IPS-15b (cell line): ENCODE measurements at regions not wholly inside any gene's neighbourhood (a gene's known extent, or its start where the extent isn't known, plus 50 kb on each side); places are given as distances from the start of the nearest gene placed in this dataset.

ENCODE experiments used
- H3K27me3 ChIP-seq: one replicate; pipeline ENCODE4 v1.6.1; 2013; ENCODE audit warnings: low read length; ENCODE audit not compliant: control insufficient read depth, insufficient read depth
- H3K36me3 ChIP-seq: one replicate; pipeline ENCODE4 v1.6.1; 2013; ENCODE audit warnings: low read length; ENCODE audit not compliant: control insufficient read depth, insufficient read depth
- H3K4me1 ChIP-seq: one replicate; pipeline ENCODE4 v1.6.1; 2013; ENCODE audit warnings: mild to moderate bottlenecking, low read length; ENCODE audit not compliant: control insufficient read depth, insufficient read depth
- H3K4me3 ChIP-seq: one replicate; pipeline ENCODE4 v1.5.1; 2013; ENCODE audit warnings: low read depth, low read length
- H3K9ac ChIP-seq: one replicate; pipeline ENCODE4 v1.6.1; 2013; ENCODE audit warnings: low read depth, mild to moderate bottlenecking, low read length
- H3K9me3 ChIP-seq: one replicate; pipeline ENCODE4 v1.6.1; 2013; ENCODE audit warnings: mild to moderate bottlenecking, low read length; ENCODE audit not compliant: control insufficient read depth, insufficient read depth

GRCh38 chr1:95406279-95406678, 172.3 kb downstream of the RWDD3 start:
- Histone ChIP-seq H3K4me3 (no peak overlapping the region), H3K9me3 (peaks cover 11% of the 10 kb centered on the region), H3K27me3 (no peaks in the 10 kb centered on the region)

GRCh38 chr1:95407131-95407885, 173.3 kb downstream of the RWDD3 start:
- peak overlapping the region; percentile 16 for H3K4me3 ChIP-seq
- H3K9me3 ChIP-seq = peaks cover 11% of the 10 kb centered on the region
- H3K36me3 ChIP-seq = no peaks in the 10 kb centered on the region
- H3K9ac ChIP-seq = peak overlapping the region; percentile 14
- no peaks in the 10 kb centered on the region for H3K27me3 ChIP-seq
- H3K4me1 ChIP-seq = peaks cover 31% of the 10 kb centered on the region

More at GRCh38 chr1:95406279-95406678, 172.3 kb downstream of the RWDD3 start:
- H3K4me1 ChIP-seq = peaks cover 31% of the 10 kb centered on the region
- no peaks in the 10 kb centered on the region for H3K36me3 ChIP-seq
- no peak overlapping the region for H3K9ac ChIP-seq

DNA sequence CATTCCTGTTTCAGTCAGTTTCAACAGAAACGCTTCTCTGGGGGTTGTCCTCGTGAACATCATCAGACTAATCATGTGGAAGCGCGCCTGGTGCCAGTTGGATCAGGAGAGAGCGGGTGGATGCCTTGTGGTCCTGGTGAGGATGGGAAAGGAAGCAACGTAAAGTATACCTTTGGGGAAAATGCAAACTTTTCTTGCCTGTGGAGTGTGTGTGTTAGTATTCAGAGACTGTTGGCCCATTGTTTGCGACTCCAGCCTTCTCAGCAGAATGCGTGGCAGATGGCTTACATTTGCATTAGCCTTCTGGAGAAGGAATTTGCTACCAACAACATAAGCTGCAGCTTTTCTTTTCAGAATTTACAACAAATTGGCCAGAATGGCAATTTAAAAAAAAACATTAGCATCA, 173.9 kb downstream of the RWDD3 start:
- peaks cover 31% of the 10 kb centered on the region for H3K4me1 ChIP-seq
- no peaks in the 10 kb centered on the region for H3K27me3 ChIP-seq
- H3K36me3 ChIP-seq = no peaks in the 10 kb centered on the region
- peak overlapping the region; percentile 14 for H3K9ac ChIP-seq
- peaks cover 11% of the 10 kb centered on the region for H3K9me3 ChIP-seq
- H3K4me3 ChIP-seq = no peak overlapping the region

- Histone ChIP-seq H3K4me3 (no peak overlapping the region), H3K9me3 (peaks cover 9% of the 10 kb centered on the region), H3K27me3 (no peaks in the 10 kb centered on the region), H3K4me1 (peaks cover 31% of the 10 kb centered on the region), H3K9ac (no peak overlapping the region), H3K36me3 (no peaks in the 10 kb centered on the region)
These were observed 174.6 kb downstream of the RWDD3 start for GRCh38 chr1:95408507-95409136.

GRCh38 chr1:95409276-95409675, 175.3 kb downstream of the RWDD3 start:
- peaks cover 31% of the 10 kb centered on the region for H3K4me1 ChIP-seq
- no peaks in the 10 kb centered on the region for H3K36me3 ChIP-seq
- H3K9me3 ChIP-seq = peaks cover 2% of the 10 kb centered on the region
- no peaks in the 10 kb centered on the region for H3K27me3 ChIP-seq
- H3K9ac ChIP-seq = no peak overlapping the region
- H3K4me3 ChIP-seq = no peak overlapping the region

DNA sequence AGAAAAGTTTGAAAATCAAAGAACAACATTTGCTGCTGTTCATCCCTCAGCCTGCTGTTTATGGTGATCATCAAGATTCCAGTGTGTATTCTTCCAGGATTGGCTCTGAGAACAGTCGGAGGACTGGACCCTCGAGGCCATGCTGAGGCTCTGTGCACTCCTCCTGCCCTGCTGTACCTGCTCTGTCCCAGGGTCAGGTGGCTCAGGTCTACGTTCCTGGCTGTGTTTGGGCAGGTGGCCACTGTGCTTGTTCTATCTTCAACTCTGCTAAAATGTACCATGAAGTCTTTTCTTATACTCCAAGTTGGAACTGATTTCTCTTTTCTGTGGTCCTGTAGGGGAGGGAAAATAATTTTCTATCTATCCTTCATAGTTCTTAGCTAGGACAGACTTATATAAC, 175.9 kb downstream of the RWDD3 start:
- H3K4me1 ChIP-seq = peaks cover 31% of the 10 kb centered on the region
- no peaks in the 10 kb centered on the region for H3K9me3 ChIP-seq
- H3K36me3 ChIP-seq = no peaks in the 10 kb centered on the region
- H3K9ac ChIP-seq = no peak overlapping the region
- H3K4me3 ChIP-seq = no peak overlapping the region
- no peaks in the 10 kb centered on the region for H3K27me3 ChIP-seq

DNA sequence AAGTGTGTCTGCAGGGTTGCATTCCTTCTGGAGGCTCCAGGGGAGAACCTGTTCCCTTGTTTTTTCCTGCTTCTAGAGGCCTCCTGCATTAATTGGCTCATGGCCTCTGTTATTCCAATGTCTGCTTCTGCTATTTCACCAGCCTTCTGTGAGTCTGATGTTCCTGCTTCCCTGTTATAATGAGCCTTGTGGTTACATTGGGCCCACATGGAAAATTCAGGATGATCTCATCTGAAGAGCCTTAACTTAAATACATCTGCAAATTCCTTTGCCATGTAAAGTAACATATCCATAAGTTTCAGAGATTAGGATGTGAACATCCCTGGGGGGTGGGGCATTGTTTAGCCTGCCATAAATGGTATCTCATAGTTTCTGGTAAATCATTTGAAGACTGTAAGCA, 181.1 kb downstream of the RWDD3 start:
- no peaks in the 10 kb centered on the region for H3K9me3 ChIP-seq
- no peaks in the 10 kb centered on the region for H3K36me3 ChIP-seq
- H3K9ac ChIP-seq = no peak overlapping the region
- H3K4me1 ChIP-seq = no peaks in the 10 kb centered on the region
- no peaks in the 10 kb centered on the region for H3K27me3 ChIP-seq
- no peak overlapping the region for H3K4me3 ChIP-seq

- Histone ChIP-seq H3K27me3 (no peaks in the 10 kb centered on the region), H3K9me3 (no peaks in the 10 kb centered on the region), H3K9ac (no peak overlapping the region), H3K36me3 (no peaks in the 10 kb centered on the region), H3K4me1 (no peaks in the 10 kb centered on the region), H3K4me3 (no peak overlapping the region)
These were observed 192.8 kb downstream of the RWDD3 start for GRCh38 chr1:95426772-95427171.

DNA sequence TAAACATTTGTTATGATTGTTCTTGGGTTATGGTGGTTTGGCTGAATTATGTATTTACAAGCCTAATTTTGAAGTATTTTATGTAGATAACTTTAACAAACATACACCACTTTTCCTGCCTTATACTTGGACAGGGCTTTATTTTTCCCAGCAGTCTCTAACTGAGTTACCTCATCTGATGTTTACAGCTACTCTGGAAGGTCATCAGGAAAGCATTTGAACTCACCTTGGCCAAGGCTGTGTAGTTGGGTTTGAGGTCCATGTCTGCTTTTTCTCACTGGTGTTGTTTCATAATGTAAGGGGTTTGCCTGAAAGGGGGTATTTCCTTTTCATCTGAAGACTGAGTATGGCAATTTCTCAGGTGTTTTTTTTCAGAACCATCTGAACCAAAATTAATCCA, 193.5 kb downstream of the RWDD3 start:
- no peak overlapping the region for H3K4me3 ChIP-seq
- no peak overlapping the region for H3K9ac ChIP-seq
- H3K4me1 ChIP-seq = no peaks in the 10 kb centered on the region
- no peaks in the 10 kb centered on the region for H3K36me3 ChIP-seq
- H3K27me3 ChIP-seq = no peaks in the 10 kb centered on the region
- H3K9me3 ChIP-seq = no peaks in the 10 kb centered on the region

DNA sequence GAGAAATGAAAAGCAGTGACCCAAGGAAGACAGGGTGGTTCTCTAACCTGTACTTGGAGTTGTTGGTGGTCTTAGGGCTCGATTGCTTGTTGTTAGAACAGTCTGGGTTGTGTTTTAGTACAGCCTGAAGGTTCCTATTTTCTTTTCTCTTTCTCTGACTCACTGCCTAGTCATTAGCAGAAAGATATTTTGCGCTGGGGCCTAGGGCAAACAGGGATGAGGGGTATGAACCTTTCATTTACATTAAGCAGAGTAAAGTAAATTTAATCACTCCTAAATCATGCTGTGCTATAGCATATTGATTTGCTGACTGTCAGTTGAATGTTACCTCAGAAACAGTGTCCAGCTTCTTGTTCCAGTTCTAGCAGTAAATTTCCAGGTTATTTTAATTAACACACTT, 197.2 kb downstream of the RWDD3 start:
- H3K27me3 ChIP-seq = no peaks in the 10 kb centered on the region

GRCh38 chr1:95435611-95436010, 201.6 kb downstream of the RWDD3 start:
- no peaks in the 10 kb centered on the region for H3K9me3 ChIP-seq
- H3K9ac ChIP-seq = no peak overlapping the region
- no peak overlapping the region for H3K4me3 ChIP-seq
- peaks cover 14% of the 10 kb centered on the region for H3K4me1 ChIP-seq
- no peaks in the 10 kb centered on the region for H3K36me3 ChIP-seq
- H3K27me3 ChIP-seq = no peaks in the 10 kb centered on the region

More for the DNA sequence above, 197.2 kb downstream of the RWDD3 start:
- H3K4me3 ChIP-seq = no peak overlapping the region
- no peaks in the 10 kb centered on the region for H3K36me3 ChIP-seq
- no peaks in the 10 kb centered on the region for H3K9me3 ChIP-seq
- no peak overlapping the region for H3K9ac ChIP-seq
- no peaks in the 10 kb centered on the region for H3K4me1 ChIP-seq

GRCh38 chr1:95437011-95437410, 203.0 kb downstream of the RWDD3 start:
- Histone ChIP-seq H3K4me3 (no peak overlapping the region), H3K9ac (no peak overlapping the region), H3K27me3 (no peaks in the 10 kb centered on the region), H3K36me3 (no peaks in the 10 kb centered on the region), H3K9me3 (no peaks in the 10 kb centered on the region), H3K4me1 (peaks cover 14% of the 10 kb centered on the region)
